ENCODE measurements at regions not wholly inside any gene's neighbourhood (a gene's known extent, or its start where the extent isn't known, plus 50 kb on each side); places are given as distances from the start of the nearest gene placed in this dataset.
"Not testable (repeated sequence)": the region's sequence is repeated elsewhere in the genome, so short reads cannot be mapped to it uniquely, and the experiment has no call there.

GRCh38 chr6:159529934-159530333, 163.1 kb downstream of the SOD2 start:
- no peak overlapping the region for H3K27ac ChIP-seq
- DNase-seq (ENCODE audit: low read depth, low spot score), result no peak

GRCh38 chr6:159527351-159527750, 165.7 kb downstream of the SOD2 start:
- no peak for DNase-seq (ENCODE audit: low read depth, low spot score)

GRCh38 chr6:159525445-159526025, 167.5 kb downstream of the SOD2 start:
- DNase-seq (ENCODE audit: low read depth, low spot score), result no peak
- H3K27ac ChIP-seq, result no peak overlapping the region

More at GRCh38 chr6:159527351-159527750, 165.7 kb downstream of the SOD2 start:
- no peak overlapping the region for H3K27ac ChIP-seq

GRCh38 chr6:159522877-159523547, 170.0 kb downstream of the SOD2 start:
- DNase-seq (ENCODE audit: low read depth, low spot score), result no peak
- H3K27ac ChIP-seq, result no peak overlapping the region

DNA sequence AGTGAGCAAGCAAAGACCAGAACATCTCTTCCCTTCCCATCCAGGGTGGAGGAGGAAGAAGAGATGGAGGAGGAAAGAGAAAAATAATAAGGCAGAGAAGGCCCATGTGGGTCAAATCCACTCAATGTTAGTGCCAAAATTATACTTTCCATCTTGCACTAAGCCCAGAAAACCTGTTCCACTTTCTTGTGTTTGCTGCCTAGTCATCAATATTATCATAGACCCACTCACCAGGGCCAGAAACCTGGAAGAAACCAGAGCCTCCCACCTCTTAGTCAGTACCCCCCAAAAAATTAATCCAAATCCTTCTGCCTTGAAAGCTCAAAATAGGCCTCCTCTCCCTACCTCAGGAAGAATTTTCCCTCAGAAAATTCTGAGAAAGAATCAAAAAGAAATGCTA, 171.1 kb downstream of the SOD2 start:
- no peak for DNase-seq (ENCODE audit: low read depth, low spot score)
- H3K27ac ChIP-seq, result no peak overlapping the region

DNA sequence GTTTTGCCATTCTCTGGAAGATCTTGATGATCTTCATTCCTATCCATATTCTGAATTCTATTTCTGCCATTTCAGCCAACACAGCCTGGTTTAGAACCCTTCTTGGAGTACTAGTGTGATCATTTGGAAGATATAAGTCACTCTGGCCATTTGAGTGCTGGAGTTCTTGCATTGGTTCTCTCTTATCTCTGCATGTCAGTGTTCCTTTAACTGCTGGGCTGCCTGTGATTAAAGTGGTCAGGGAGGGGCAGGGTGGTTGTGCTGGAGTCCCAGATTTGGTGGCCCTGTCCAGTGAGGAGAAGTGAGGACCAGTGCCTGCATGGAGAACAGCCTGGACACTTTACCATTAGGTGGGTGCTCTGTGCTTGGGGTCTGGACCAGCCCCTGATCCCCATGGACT, 173.0 kb downstream of the SOD2 start:
- H3K27ac ChIP-seq, result no peak overlapping the region
- no peak for DNase-seq (ENCODE audit: low read depth, low spot score)

DNA sequence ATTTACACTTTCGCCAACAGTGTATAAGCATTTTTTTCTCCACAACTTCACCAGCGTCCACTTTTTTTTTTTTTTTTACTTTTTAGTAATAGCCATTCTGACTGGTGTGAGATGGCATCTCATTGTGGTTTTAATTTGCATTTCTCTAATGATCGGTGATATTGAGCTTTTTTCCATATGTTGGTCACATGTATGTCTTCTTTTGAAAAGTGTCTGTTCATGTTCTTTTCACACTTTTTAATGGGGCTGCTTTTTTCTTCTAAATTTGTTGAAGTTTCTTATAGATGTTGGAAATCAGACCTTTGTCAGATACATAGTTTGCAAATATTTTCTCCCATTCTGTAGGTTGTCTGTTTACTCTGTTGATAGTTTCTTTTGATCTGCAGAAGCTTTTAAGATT, 177.2 kb downstream of the SOD2 start:
- H3K27ac ChIP-seq; DNase-seq (ENCODE audit: low read depth, low spot score): not testable (repeated sequence)

DNA sequence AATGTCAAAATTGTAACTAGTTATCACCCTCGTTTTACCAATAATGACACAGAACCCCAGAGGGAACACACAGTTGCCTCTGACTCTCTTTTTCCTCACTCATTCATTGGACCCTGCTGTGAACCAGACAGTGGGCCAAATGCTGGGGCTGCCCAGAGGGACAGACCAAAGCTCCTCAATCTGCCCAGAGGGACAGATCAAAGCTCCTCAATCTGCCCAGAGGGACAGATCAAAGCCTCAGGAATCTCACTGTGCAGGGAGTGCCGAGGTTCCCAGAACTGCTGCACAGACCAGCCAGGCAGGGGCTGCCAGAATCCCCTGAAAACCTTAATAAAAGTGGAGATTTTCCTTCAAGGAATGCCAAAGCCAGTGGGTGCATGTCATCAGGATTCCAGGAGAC, 179.1 kb downstream of the SOD2 start:
- DNase-seq (ENCODE audit: low read depth, low spot score), result no peak
- H3K27ac ChIP-seq, result no peak overlapping the region

DNA sequence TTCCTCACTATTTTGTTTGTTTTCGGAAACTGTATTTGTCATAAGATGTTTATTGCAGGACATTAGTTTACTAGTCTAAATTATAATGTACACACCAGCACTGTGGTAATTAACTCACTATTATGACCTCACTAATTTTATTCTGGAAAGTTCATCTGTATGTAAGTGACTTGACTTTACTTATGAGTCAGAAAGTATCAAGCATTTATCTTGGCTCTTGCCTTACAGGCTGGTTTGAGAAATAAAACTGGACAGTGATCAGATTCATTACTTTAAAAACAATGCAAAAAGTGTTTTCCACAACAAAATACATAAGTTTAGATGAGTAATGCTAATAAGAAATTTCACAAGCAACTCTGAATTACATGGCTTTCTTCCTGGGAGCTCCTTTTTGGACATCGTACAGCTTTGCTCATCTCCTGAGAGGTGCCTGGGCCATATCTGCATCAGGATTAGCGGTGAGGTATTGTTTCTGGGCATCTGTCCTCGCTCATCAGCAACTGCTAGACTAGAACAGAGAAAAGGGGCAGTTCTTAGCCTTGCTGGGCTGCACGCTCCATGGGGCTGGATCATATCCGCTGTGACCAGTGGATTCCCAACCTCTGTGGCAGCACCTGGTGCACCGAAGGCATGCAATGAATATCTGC, 179.8 kb downstream of the SOD2 start:
- no peak for DNase-seq (ENCODE audit: low read depth, low spot score)
- no peak overlapping the region for H3K27ac ChIP-seq

DNA sequence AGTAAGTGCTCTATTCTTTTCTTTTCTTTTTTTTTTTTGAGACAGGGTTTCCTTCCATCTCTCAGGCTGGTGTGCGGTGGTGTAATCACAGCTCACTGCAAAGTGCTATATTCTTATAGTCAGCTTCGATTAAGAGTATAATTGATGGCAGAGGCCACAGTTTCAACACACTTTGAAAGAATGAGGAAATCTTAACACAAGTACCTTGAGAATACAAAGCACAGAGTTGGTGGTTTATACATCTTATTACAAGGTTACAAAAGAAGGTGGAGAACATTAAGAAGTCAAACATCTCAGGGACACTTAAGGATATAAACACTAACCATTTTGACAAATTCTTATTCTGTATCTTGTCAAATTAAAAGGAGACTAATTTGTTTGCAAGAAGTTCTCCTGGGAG, 180.5 kb downstream of the SOD2 start:
- no peak for DNase-seq (ENCODE audit: low read depth, low spot score)
- no peak overlapping the region for H3K27ac ChIP-seq

DNA sequence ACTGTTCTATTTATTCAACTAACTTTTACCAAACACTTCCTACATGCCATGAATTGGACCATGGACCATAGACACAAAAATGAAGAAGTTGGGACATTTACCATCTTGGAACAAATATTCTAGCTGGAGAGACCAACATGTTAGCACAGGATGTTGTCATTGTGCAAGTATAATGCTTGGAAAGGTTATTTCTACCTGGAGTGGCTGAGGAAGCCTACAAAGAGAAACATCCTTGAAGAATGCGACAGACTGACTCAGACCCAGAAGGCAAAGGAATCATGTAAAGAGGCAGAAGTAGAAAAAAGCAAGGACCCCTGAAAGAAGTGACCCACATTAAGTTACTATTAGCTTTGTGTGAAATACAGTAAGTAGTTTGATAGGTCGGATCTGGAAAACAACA, 180.9 kb downstream of the SOD2 start:
- no peak overlapping the region for H3K27ac ChIP-seq
- DNase-seq (ENCODE audit: low read depth, low spot score), result no peak

GRCh38 chr6:159510141-159510540, 182.9 kb downstream of the SOD2 start:
- no peak for DNase-seq (ENCODE audit: low read depth, low spot score)
- no peak overlapping the region for H3K27ac ChIP-seq

- DNase-seq (ENCODE audit: low read depth, low spot score), result no peak
- H3K27ac ChIP-seq, result no peak overlapping the region
These were observed 184.1 kb downstream of the SOD2 start for GRCh38 chr6:159508931-159509330.

DNA sequence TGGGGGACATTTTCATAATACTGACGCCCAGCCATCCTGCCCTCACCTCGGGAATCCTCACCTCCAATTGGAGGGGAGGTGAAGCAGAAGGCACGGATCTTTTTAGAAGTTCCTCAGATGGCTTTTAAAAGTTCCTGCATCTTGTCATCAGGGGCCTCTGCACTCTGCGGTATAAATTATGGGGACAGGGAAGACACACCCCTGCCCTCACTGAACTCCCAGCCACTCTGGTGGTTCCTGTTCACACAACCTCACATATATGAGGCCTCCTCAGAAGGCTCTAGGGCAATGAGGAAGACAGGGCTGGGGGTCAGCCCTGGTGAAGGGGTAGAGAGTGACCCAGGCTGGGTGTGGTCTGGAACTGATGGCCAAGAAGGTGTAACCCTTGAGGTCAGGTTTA, 187.0 kb downstream of the SOD2 start:
- no peak overlapping the region for H3K27ac ChIP-seq
- no peak for DNase-seq (ENCODE audit: low read depth, low spot score)

DNA sequence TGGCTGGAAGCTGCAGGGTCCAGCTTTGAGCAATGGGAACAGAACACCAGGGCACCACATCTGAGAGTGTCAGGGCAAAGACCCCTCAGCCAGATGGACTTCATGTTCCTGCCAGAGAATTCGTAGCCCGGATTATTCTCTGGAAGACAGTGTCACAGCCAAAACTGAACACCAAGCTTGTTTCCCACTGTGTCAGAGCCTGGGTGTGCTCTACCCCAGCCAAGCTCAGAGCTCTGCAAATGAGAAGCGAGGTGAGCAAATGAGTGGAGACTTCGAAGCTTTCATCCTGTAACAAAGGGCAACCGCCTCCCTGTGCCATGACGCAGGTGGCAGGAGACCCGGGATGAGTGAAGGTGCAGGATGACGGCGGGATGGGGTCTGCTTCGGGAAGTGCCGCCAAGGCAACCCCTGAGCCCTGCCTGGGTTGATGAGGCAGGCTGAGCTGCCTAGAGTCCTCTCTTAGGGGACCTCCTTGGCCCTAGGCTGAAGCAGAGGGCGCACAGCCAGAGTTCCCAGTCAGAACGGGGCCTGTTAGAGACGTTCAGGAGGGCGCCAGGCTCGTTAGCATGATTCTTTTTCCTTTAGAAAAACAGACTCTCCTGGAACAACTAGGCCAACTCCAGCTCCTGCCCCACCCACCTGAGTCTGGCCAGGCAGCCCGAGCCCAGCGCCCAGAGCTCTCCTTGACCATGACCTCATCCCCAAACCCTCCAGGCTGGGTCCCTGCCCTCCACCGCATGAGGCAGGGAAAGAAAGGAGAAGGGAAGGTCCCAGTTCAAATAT, 187.7 kb downstream of the SOD2 start:
- DNase-seq (ENCODE audit: low read depth, low spot score), result no peak
- H3K27ac ChIP-seq, result no peak overlapping the region

DNA sequence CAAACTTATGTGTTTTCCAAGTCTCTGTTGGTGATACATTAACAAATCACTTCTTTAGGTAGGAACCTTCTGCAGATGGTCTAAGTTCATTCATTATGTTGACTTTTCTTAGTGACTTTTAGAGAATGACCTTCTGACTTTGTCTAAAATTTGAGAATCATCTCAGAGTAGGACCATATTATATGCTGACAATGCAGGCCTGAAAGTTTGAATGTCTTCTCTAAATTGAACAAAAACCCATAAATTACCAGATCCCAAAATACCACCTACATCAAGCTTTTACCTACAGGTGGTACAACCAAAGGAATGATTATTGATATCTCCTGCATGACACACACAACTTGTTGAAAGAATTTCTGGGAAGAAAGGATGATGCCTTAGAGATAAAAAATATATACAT, 191.5 kb downstream of the SOD2 start:
- H3K27ac ChIP-seq, result no peak overlapping the region
- DNase-seq (ENCODE audit: low read depth, low spot score), result no peak

GRCh38 chr6:159499034-159499433, 194.0 kb downstream of the SOD2 start:
- H3K27ac ChIP-seq, result no peak overlapping the region
- DNase-seq (ENCODE audit: low read depth, low spot score), result no peak

GRCh38 chr6:159494586-159494972, 198.5 kb downstream of the SOD2 start:
- DNase-seq (ENCODE audit: low read depth, low spot score), result no peak
- no peak overlapping the region for H3K27ac ChIP-seq

- no peak for DNase-seq (ENCODE audit: low read depth, low spot score)
- H3K27ac ChIP-seq, result no peak overlapping the region
These were observed 199.0 kb downstream of the SOD2 start for GRCh38 chr6:159493898-159494585.

DNA sequence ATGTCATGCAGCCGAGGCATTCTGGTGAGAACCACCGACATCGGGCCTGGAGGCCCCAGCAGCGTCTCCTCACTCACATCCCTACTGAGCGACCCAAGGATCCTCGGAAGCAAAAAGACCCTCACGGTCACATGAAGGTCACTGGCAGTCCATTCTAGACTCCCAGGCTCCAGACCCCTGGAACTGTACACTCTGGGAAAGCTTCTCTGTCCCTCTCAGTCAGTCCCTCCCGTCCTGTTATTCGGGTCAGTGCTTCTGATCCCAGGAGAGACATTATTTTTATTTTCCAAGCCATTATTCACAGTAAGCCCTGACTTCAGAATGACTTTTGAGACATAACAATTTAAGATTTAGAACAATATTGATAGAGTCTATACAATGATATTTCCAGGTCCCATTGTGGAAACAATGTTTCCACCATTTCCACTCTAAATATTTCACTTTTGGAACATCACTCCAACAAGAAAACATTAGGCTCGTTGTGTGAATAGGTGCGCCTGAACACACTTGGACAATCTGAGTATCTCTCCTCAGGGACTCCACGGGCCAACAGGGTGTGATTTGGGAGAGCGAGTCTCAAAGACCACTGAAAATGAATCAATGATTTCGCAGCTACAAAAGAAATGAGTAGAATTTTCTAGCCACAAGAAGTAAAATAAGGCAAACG, 199.7 kb downstream of the SOD2 start:
- no peak overlapping the region for H3K27ac ChIP-seq
- no peak for DNase-seq (ENCODE audit: low read depth, low spot score)
